Ishikawa (cell line): ENCODE measurements at regions not wholly inside any gene's neighbourhood (a gene's known extent, or its start where the extent isn't known, plus 50 kb on each side); places are given as distances from the start of the nearest gene placed in this dataset.

Source experiments
- CEBPB ChIP-seq: IDR thresholded peaks from 2 replicates; pipeline ENCODE4 v1.6.1; 2012
- CREB1 ChIP-seq: IDR thresholded peaks from 2 replicates; pipeline ENCODE4 v1.6.1; 2012; ENCODE audit warnings: low read depth
- EGR1 ChIP-seq: IDR thresholded peaks from 2 replicates; pipeline ENCODE4 v1.6.1; 2012
- EP300 ChIP-seq: IDR thresholded peaks from 2 replicates; pipeline ENCODE4 v1.6.1; 2012; ENCODE audit warnings: borderline replicate concordance
- FOXM1 ChIP-seq: IDR thresholded peaks from 2 replicates; pipeline ENCODE4 v1.6.1; 2012; ENCODE audit warnings: low read depth, borderline replicate concordance
- MAX ChIP-seq: IDR thresholded peaks from 2 replicates; pipeline ENCODE4 v1.6.1; 2012
- NFIC ChIP-seq: IDR thresholded peaks from 2 replicates; pipeline ENCODE4 v1.6.1; 2012
- RAD21 ChIP-seq: IDR thresholded peaks from 2 replicates; pipeline ENCODE4 v1.6.1; 2012; ENCODE audit warnings: low read depth
- REST ChIP-seq: IDR thresholded peaks from 2 replicates; pipeline ENCODE4 v1.6.1; 2012; ENCODE audit warnings: low read depth, mild to moderate bottlenecking
- TAF1 ChIP-seq: IDR thresholded peaks from 2 replicates; pipeline ENCODE4 v1.6.1; 2012; ENCODE audit warnings: low read depth, mild to moderate bottlenecking
- TCF12 ChIP-seq: IDR thresholded peaks from 2 replicates; pipeline ENCODE4 v1.6.1; 2012; ENCODE audit warnings: low read depth
- USF1 ChIP-seq: IDR thresholded peaks from 2 replicates; pipeline ENCODE4 v1.6.1; 2012
- YY1 ChIP-seq: IDR thresholded peaks from 2 replicates; pipeline ENCODE4 v1.6.1; 2012; ENCODE audit warnings: low read depth
- ZBTB7A ChIP-seq: IDR thresholded peaks from 2 replicates; pipeline ENCODE4 v1.6.1; 2012; ENCODE audit warnings: low read depth

GRCh38 chr3:68571321-68571720, 361.0 kb downstream of the TAFA4 start:
- no peak for TF ChIP-seq EP300
- TF ChIP-seq RAD21, result no peak
- no peak for TF ChIP-seq REST
- no peak for TF ChIP-seq CEBPB
- TF ChIP-seq YY1, result no peak
- TF ChIP-seq MAX, result no peak
- no peak for TF ChIP-seq ZBTB7A
- no peak for TF ChIP-seq EGR1
- TF ChIP-seq CREB1, result no peak
- no peak for TF ChIP-seq TAF1
- TF ChIP-seq FOXM1, result no peak
- no peak for TF ChIP-seq TCF12
- no peak for TF ChIP-seq USF1
- TF ChIP-seq NFIC, result no peak
